ENCODE measurements at regions not wholly inside any gene's neighbourhood (a gene's known extent, or its start where the extent isn't known, plus 50 kb on each side); places are given as distances from the start of the nearest gene placed in this dataset.
"Not testable (repeated sequence)": the region's sequence is repeated elsewhere in the genome, so short reads cannot be mapped to it uniquely, and the experiment has no call there.

GRCh38 chr2:221997683-221998082 is 301.1 kb downstream of the PAX3 start:
- TF ChIP-seq CTCF (IDR thresholded peaks at IDR 0.05; ENCODE audit: unreplicated experiment) = no peak
- Mint-ChIP-seq H3K4me1 (ENCODE audit: unreplicated experiment) (peaks cover 2% of the 10 kb centered on the region), H3K27ac (ENCODE audit: unreplicated experiment) (no peak overlapping the region), H3K36me3 (ENCODE audit: low read depth, unreplicated experiment) (no peaks in the 10 kb centered on the region), H3K9me3 (ENCODE audit: unreplicated experiment) (no peaks in the 10 kb centered on the region), H3K4me3 (ENCODE audit: unreplicated experiment) (no peak overlapping the region), H3K27me3 (ENCODE audit: unreplicated experiment) (peaks cover 4% of the 10 kb centered on the region)
- DNase-seq (ENCODE audit: low spot score) = no peak

- no peaks in the 10 kb centered on the region for H3K36me3 Mint-ChIP-seq (ENCODE audit: low read depth, unreplicated experiment)
- no peak for DNase-seq (ENCODE audit: low spot score)
- H3K4me3 Mint-ChIP-seq (ENCODE audit: unreplicated experiment) = no peak overlapping the region
- peaks cover 2% of the 10 kb centered on the region for H3K4me1 Mint-ChIP-seq (ENCODE audit: unreplicated experiment)
- H3K27me3 Mint-ChIP-seq (ENCODE audit: unreplicated experiment) = peaks cover 4% of the 10 kb centered on the region
- no peak overlapping the region for H3K27ac Mint-ChIP-seq (ENCODE audit: unreplicated experiment)
- H3K9me3 Mint-ChIP-seq (ENCODE audit: unreplicated experiment) = no peaks in the 10 kb centered on the region
- no peak for TF ChIP-seq CTCF (IDR thresholded peaks at IDR 0.05; ENCODE audit: unreplicated experiment)
Measured at GRCh38 chr2:221997100-221997499, 301.7 kb downstream of the PAX3 start.

- peaks cover 4% of the 10 kb centered on the region for H3K27me3 Mint-ChIP-seq (ENCODE audit: unreplicated experiment)
- no peak overlapping the region for H3K4me3 Mint-ChIP-seq (ENCODE audit: unreplicated experiment)
- H3K4me1 Mint-ChIP-seq (ENCODE audit: unreplicated experiment) = peaks cover 2% of the 10 kb centered on the region
- no peak overlapping the region for H3K27ac Mint-ChIP-seq (ENCODE audit: unreplicated experiment)
- no peak for TF ChIP-seq CTCF (IDR thresholded peaks at IDR 0.05; ENCODE audit: unreplicated experiment)
- no peaks in the 10 kb centered on the region for H3K9me3 Mint-ChIP-seq (ENCODE audit: unreplicated experiment)
- H3K36me3 Mint-ChIP-seq (ENCODE audit: low read depth, unreplicated experiment) = no peaks in the 10 kb centered on the region
- DNase-seq (ENCODE audit: low spot score) = no peak
Measured at GRCh38 chr2:221994926-221995325, 303.9 kb downstream of the PAX3 start.

- not testable (repeated sequence) for H3K4me1 Mint-ChIP-seq (ENCODE audit: unreplicated experiment); H3K27ac Mint-ChIP-seq (ENCODE audit: unreplicated experiment); H3K9me3 Mint-ChIP-seq (ENCODE audit: unreplicated experiment); H3K36me3 Mint-ChIP-seq (ENCODE audit: low read depth, unreplicated experiment); H3K27me3 Mint-ChIP-seq (ENCODE audit: unreplicated experiment); DNase-seq (ENCODE audit: low spot score); H3K4me3 Mint-ChIP-seq (ENCODE audit: unreplicated experiment)
Measured at GRCh38 chr2:221984376-221984775, 314.4 kb downstream of the PAX3 start.

- no peak overlapping the region for H3K27ac Mint-ChIP-seq (ENCODE audit: unreplicated experiment)
- no peak overlapping the region for H3K4me3 Mint-ChIP-seq (ENCODE audit: unreplicated experiment)
- H3K27me3 Mint-ChIP-seq (ENCODE audit: unreplicated experiment) = peaks cover 2% of the 10 kb centered on the region
- H3K9me3 Mint-ChIP-seq (ENCODE audit: unreplicated experiment) = no peaks in the 10 kb centered on the region
- no peaks in the 10 kb centered on the region for H3K4me1 Mint-ChIP-seq (ENCODE audit: unreplicated experiment)
- no peak for DNase-seq (ENCODE audit: low spot score)
- no peak for TF ChIP-seq CTCF (IDR thresholded peaks at IDR 0.05; ENCODE audit: unreplicated experiment)
- no peaks in the 10 kb centered on the region for H3K36me3 Mint-ChIP-seq (ENCODE audit: low read depth, unreplicated experiment)
Measured at GRCh38 chr2:221981912-221982470, 316.8 kb downstream of the PAX3 start.
